Subcutaneous abdominal adipose tissue (tissue), 5 donors: ENCODE measurements at regions not wholly inside any gene's neighbourhood (a gene's known extent, or its start where the extent isn't known, plus 50 kb on each side); places are given as distances from the start of the nearest gene placed in this dataset.
"Not testable (repeated sequence)": the region's sequence is repeated elsewhere in the genome, so short reads cannot be mapped to it uniquely, and the experiment has no call there.

ENCODE experiments used
- H3K27ac ChIP-seq: one replicate; pipeline ENCODE4 v1.7.0; 2013; ENCODE audit warnings: low read depth, mild to moderate bottlenecking, inconsistent platforms, low read length, moderate library complexity
- H3K27me3 ChIP-seq, 5 donors: one replicate each; pipeline ENCODE4 v1.7.0; 2013; ENCODE audit warnings: low read length in 5 of 5, inconsistent platforms in 1 of 5; ENCODE audit not compliant: control insufficient read depth in 5 of 5, insufficient read depth in 4 of 5
- H3K36me3 ChIP-seq, 5 donors: one replicate each; pipeline ENCODE4 v1.7.0; 2013; ENCODE audit warnings: low read length in 5 of 5; ENCODE audit not compliant: control insufficient read depth in 5 of 5, insufficient read depth in 5 of 5
- H3K4me1 ChIP-seq, 5 donors: one replicate each; pipeline ENCODE4 v1.7.0; 2013; ENCODE audit warnings: low read length in 5 of 5, mild to moderate bottlenecking in 3 of 5, moderate library complexity in 1 of 5; ENCODE audit not compliant: control insufficient read depth in 5 of 5, insufficient read depth in 5 of 5
- H3K4me3 ChIP-seq, 5 donors: one replicate each; pipeline ENCODE4 v1.7.0; 2013; ENCODE audit warnings: low read length in 5 of 5, low read depth in 1 of 5
- H3K9ac ChIP-seq, 5 donors: one replicate each; pipeline ENCODE4 v1.7.0; 2013; ENCODE audit warnings: low read length in 5 of 5, mild to moderate bottlenecking in 4 of 5, moderate library complexity in 3 of 5
- H3K9me3 ChIP-seq, 5 donors: one replicate each; pipeline ENCODE4 v1.7.0; 2013; ENCODE audit warnings: low read length in 5 of 5; ENCODE audit not compliant: control insufficient read depth in 5 of 5
- donor health status: healthy.
- donor health status: healthy.
- donor health status: healthy.
- donor health status: healthy.
- donor health status: healthy.

DNA sequence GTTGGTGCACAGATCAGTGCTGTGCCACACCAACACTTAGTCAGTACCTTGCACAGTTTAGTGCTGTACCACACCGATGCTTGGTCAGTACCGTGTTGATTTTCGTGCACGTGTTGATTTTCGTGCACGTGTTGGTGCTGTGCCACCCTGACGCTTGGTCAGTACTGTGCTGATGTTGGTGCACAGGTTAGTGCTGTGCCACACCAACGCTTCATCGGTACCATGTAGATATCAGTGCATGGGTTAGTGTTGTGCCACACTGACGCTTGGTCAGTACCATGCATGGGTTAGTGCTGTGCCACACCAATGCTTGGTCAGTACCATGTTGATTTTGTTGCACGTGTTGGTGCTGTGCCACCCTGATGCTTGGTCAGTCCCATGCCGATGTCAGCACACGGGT, 103.5 kb downstream of the NPIPB11 start:
- Histone ChIP-seq H3K27me3 (no peaks in the 10 kb centered on the region), H3K4me3 (no peak overlapping the region), H3K27ac (no peak overlapping the region), H3K36me3 (peaks cover 0 to 18% (median 6%) of the 10 kb centered on the region in 5 donors), H3K4me1 (peaks cover 7 to 20% (median 14%) of the 10 kb centered on the region in 5 donors), H3K9me3 (no peaks in the 10 kb centered on the region), H3K9ac (no peak overlapping the region)

DNA sequence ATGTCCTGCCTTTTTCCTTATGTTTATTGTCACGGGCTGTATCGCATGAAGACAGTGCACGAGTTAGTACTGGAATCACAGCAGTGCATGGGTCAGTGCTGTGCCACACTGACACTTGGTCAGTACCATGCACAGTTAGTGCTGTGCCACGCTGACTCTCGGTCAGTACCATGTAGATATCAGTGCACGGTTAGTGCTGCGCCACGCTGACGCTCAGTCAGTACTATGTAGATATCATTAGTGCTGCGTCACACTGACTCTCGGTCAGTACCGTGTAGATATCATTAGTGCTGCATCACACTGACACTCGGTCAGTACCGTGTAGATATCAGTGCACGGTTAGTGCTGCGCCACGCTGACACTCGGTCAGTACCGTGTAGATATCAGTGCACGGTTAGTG, 104.1 kb downstream of the NPIPB11 start:
- Histone ChIP-seq H3K36me3 (peaks cover 0 to 18% (median 6%) of the 10 kb centered on the region in 5 donors), H3K4me1 (peaks cover 7 to 20% (median 14%) of the 10 kb centered on the region in 5 donors)
- H3K9ac ChIP-seq, H3K4me3 ChIP-seq, H3K27me3 ChIP-seq, H3K27ac ChIP-seq, H3K9me3 ChIP-seq: not testable (repeated sequence)

DNA sequence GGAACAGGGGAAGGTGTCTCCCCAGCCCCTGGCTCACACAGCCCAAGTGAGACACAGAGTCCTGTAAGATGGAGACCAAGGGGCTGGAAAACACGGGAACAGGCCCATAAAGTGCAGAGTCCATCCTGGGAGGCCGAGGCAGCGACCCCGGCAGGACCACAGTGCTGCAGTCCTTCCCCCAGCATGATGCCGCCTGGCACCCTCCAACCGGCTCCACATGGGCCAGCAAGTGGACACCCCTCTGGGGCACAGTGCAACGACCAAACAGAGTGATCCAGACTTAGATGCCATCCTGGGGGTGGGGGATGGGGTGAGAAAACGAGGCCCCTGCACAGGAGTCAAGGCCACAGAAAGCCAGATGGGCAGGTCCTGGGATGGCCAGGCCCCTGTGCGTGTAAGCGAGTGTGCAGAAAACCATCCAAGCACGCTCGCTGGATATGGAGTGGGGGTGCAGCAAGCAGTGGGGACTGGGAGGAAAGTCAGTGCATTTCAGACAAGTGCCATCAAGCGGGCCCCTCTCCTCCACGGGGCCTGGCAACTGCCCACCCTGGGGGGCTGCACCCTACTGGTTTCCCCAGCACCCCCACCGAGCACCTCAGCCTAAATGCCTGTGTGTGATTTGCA, 104.7 kb downstream of the NPIPB11 start:
- peaks cover 7 to 20% (median 14%) of the 10 kb centered on the region in 5 donors for H3K4me1 ChIP-seq
- H3K27me3 ChIP-seq, H3K4me3 ChIP-seq, H3K9me3 ChIP-seq, H3K27ac ChIP-seq, H3K9ac ChIP-seq: not testable (repeated sequence)
- peaks cover 0 to 18% (median 6%) of the 10 kb centered on the region in 5 donors for H3K36me3 ChIP-seq

DNA sequence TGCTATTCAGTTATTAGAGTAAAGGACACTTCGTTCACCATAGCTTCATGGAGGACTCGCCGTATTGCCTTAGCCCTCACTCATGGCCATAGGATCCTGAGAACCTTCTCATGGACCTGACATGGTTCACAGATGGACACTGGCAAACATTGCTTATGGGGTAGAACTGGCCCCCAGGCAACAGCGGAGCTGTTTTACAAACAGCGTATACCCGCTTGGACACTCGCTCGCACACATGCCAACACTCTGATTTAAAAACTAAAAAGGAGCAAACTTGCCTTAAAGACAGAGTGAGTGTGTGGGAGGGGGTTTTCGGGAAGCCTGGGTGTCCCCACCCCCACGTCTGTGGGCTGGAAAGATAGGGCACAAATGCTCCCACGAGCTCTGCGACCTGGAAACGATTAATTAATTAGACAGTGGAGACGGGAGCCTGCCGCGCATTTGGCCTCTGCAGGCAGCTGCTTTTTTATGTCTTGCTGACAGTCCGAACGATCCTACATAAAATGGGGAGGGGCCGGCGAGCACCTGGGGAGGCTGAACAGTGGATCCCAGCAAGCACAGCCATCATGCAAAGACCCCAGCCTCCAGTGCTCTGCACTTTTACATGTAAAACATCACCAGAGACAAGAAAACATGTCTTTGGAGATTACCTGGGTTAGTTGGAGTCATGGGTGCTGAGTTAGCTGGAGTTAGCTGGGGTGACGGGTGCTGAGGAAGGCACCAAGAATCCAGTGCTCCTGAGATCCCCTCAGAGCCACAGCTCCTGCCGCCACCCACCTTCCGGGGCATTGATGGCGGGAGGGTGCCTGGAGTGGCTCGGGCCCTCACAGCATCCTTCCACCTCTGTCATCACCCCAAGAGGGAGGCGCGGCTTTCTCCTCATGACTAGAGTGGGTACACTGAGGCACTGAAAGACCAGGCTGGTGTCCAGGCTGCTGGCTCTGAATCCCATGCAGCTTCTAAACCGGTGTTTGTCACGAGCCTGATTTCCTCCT, 105.7 kb downstream of the NPIPB11 start:
- peak overlapping the region; percentile 84 for H3K27ac ChIP-seq
- not testable (repeated sequence) for H3K27me3 ChIP-seq, H3K9me3 ChIP-seq
- H3K4me3 ChIP-seq = peak overlapping the region in 3 of 5 donors; percentile 40 to 55 (median 41)
- H3K9ac ChIP-seq = peak overlapping the region in 2 of 5 donors; percentile 43 to 55
- H3K4me1 ChIP-seq = peaks cover 7 to 20% (median 14%) of the 10 kb centered on the region in 5 donors
- H3K36me3 ChIP-seq = peaks cover 0 to 18% (median 6%) of the 10 kb centered on the region in 5 donors

DNA sequence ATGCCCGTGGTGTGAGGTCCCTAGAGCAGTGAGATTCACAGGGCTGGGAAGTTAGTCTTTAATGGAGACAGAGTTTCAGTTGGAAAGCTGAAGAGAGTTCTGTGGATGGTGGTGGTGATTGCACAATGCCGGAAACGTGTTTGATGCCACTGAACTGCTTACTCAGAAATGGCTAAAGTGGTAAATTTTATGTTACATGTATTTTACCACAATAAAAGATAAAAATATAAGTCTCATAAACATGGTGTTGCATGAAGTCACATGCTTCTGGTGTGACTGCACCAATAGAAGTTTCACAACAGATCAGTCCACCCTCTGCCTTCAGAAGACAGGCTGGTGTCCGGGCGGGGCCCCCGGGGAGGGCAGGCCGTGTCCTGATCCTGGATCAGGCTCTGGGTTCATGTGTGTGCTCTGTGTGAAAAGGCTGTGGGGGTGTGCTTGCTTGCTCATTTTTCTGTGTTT, 106.5 kb downstream of the NPIPB11 start:
- H3K36me3 ChIP-seq = peaks cover 0 to 18% (median 6%) of the 10 kb centered on the region in 5 donors
- H3K27me3 ChIP-seq, H3K9me3 ChIP-seq: not testable (repeated sequence)
- peak overlapping the region in 1 of 5 donors; percentile 43 for H3K9ac ChIP-seq
- peaks cover 7 to 20% (median 14%) of the 10 kb centered on the region in 5 donors for H3K4me1 ChIP-seq
- peak overlapping the region in 1 of 5 donors; percentile 55 for H3K4me3 ChIP-seq
- peak overlapping the region; percentile 84 for H3K27ac ChIP-seq

DNA sequence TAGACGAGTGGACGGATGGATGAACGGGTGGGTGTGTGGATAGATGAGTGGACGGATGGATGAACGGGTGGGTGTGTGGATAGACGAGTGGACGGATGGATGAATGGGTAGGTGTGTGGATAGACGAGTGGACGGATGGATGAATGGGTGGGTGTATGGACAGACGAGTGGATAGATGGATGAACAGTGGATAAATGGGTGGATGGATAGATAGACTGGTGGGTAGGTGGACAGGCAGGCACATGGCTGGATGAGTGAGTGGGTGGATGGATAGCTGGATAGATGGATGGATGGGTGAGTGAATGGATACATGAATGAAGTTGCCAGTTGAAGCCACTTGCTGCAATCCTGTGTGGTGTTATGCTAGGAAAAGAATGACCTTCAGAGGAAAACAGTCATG, 107.5 kb downstream of the NPIPB11 start:
- H3K9me3 ChIP-seq, H3K9ac ChIP-seq, H3K4me3 ChIP-seq, H3K27me3 ChIP-seq, H3K27ac ChIP-seq: not testable (repeated sequence)
- Histone ChIP-seq H3K4me1 (peaks cover 7 to 20% (median 14%) of the 10 kb centered on the region in 5 donors), H3K36me3 (peaks cover 0 to 15% (median 6%) of the 10 kb centered on the region in 5 donors)

DNA sequence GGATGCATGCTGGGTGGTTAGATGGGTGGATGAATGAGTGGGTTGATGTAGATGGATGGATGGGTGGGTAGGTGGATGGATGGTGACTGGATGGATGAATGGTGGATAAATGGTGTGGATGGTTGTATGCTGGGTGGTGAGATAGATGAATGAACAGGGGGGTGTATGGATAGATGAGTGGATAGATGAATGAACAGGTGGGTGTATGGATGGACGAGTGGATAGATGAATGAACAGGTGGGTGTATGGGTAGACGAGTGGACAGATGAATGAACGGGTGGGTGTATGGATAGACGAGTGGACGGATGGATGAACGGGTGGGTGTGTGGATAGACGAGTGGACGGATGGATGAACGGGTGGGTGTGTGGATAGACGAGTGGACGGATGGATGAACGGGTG, 108.2 kb downstream of the NPIPB11 start:
- H3K4me3 ChIP-seq, H3K27me3 ChIP-seq, H3K27ac ChIP-seq, H3K9ac ChIP-seq, H3K9me3 ChIP-seq: not testable (repeated sequence)
- H3K4me1 ChIP-seq = peaks cover 7 to 22% (median 19%) of the 10 kb centered on the region in 5 donors
- peaks cover 0 to 11% (median 6%) of the 10 kb centered on the region in 5 donors for H3K36me3 ChIP-seq

DNA sequence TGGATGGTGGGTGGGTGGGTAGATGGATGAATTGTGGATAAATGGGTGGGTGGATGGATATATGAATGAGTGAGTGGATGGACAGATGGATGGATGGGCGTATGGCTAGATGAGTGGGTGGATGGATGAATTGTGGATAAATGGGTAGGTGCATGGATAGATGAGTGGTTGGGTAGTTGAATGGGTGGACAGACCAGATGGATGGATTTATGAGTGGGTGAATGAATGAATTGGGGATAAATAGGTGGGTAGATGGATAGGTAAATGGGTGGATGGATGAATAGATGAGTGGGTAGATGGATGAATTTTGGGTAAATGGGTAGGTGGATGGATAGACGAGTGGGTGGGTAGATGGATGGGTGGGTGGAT, 108.7 kb downstream of the NPIPB11 start:
- not testable (repeated sequence) for H3K27ac ChIP-seq, H3K36me3 ChIP-seq, H3K9ac ChIP-seq

DNA sequence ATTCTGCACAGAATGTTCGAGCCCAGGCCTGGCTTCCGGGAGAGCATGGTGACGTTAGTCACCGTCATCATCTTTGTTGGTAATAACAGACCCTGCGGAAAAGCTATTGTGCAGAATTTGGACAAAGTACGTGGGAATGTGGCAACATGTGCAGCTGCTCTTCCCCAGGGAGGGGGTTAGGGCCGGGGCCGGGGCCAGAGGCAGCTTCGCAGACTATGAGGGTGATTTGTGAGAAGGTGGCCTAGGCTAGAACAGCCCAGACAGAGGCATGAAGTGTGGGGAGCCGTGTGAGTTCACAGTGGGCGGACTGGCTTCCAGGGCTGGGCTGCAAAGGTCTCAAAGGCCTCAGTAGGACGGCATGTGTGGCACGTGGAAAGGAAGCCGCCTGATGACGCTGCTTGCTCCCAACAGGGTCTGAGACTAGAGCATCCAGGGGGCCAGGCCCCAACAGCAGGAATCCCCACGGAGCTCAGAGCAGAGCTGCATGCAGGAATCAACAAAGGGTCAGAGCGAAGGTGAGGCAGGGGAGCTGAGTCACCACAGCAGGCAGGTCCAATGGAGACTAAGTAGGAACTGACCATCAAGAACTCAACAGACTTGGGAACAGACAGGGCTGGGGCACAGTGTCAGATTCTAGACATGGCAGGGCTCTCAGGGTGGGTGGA, 109.2 kb downstream of the NPIPB11 start:
- not testable (repeated sequence) for H3K9me3 ChIP-seq, H3K27ac ChIP-seq, H3K4me3 ChIP-seq, H3K9ac ChIP-seq, H3K36me3 ChIP-seq, H3K27me3 ChIP-seq
- peaks cover 7 to 32% (median 26%) of the 10 kb centered on the region in 5 donors for H3K4me1 ChIP-seq

More for the DNA sequence above, 108.7 kb downstream of the NPIPB11 start:
- not testable (repeated sequence) for H3K9me3 ChIP-seq, H3K4me3 ChIP-seq, H3K27me3 ChIP-seq
- peaks cover 7 to 27% (median 24%) of the 10 kb centered on the region in 5 donors for H3K4me1 ChIP-seq
